ENCODE measurements at regions not wholly inside any gene's neighbourhood (a gene's known extent, or its start where the extent isn't known, plus 50 kb on each side); places are given as distances from the start of the nearest gene placed in this dataset.

DNA sequence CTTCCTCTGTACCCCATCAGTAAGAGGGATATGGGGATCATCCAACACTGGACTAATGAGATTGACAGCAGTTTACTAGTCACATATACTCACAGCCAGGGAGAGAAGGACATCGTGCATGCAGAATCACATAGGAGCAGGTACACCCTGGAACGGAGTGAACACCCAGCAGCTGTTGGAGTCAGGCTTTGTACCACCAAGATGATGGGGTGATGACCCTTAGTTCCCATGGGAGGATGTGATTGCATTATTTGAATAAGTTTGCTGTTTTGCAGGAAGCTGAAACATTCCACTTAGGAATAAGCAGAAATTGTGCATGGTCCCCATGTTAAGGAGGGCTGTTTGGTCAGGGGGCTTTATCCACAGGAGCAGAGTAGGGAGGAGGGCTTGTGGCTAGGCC lies 482.7 kb upstream of the PDZRN3 start (continued):
- TF ChIP-seq EP300 (IDR thresholded peaks at IDR 0.05; ENCODE audit: borderline replicate concordance in 1 of 2, low read depth in 1 of 2, low read length in 1 of 2) (no peak), MXI1 (IDR thresholded peaks at IDR 0.05; ENCODE audit: low read depth, low read length) (no peak)

DNA sequence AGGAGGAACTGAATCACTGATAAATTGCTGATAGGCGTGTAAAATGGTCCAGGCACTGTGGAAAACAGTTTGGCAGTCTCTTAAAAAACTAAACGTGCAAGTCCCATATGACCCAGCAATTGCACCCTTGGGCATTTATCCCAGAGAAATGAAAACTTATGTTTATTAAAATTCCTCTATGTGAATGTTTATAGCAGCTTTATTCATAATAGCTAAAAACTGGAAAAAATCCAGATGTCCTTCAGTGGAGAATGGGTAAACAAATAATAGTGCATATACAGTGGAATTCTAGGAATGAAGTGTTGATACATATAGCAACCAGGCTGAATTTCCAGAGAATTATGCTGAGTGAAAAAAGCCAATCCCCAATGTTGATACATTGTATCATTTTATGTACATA lies 482.2 kb upstream of the PDZRN3 start:
- H4K20me1 ChIP-seq (ENCODE audit: insufficient read depth), result no peaks in the 10 kb centered on the region
- H3K9ac ChIP-seq, result no peak overlapping the region
- H3K4me3 ChIP-seq (ENCODE audit: low read depth in 2 of 2, low read length in 1 of 2), result no peak overlapping the region
- H3K4me1 ChIP-seq (ENCODE audit: control insufficient read depth in 1 of 2, insufficient read depth in 2 of 2, low read depth in 1 of 2, low read length in 1 of 2), result no peaks in the 10 kb centered on the region
- ChIA-PET POLR2A (no interaction called here), CTCF (no interaction called here)
- no peaks in the 10 kb centered on the region for H3K79me2 ChIP-seq (ENCODE audit: insufficient read depth)
- no peaks in the 10 kb centered on the region for H3K9me3 ChIP-seq
- H3K36me3 ChIP-seq (replicated peaks in 1 of 2; ENCODE audit: control insufficient read depth in 1 of 2, insufficient read depth in 2 of 2, low read length in 1 of 2), result no peaks in the 10 kb centered on the region
- WGBS (ENCODE audit: low lambda C conversion rate), result 4% methylated on average over 2 of the region's 2 CpGs
- H3K27ac ChIP-seq (ENCODE audit: low read depth in 2 of 2, low read length in 1 of 2), result no peak overlapping the region
- no peak overlapping the region for H3K4me2 ChIP-seq
- H3K9me2 ChIP-seq, result no peaks in the 10 kb centered on the region
- no peak for TF ChIP-seq EP300 (IDR thresholded peaks at IDR 0.05; ENCODE audit: borderline replicate concordance in 1 of 2, low read depth in 1 of 2, low read length in 1 of 2)
- TF ChIP-seq, protein P1, sequence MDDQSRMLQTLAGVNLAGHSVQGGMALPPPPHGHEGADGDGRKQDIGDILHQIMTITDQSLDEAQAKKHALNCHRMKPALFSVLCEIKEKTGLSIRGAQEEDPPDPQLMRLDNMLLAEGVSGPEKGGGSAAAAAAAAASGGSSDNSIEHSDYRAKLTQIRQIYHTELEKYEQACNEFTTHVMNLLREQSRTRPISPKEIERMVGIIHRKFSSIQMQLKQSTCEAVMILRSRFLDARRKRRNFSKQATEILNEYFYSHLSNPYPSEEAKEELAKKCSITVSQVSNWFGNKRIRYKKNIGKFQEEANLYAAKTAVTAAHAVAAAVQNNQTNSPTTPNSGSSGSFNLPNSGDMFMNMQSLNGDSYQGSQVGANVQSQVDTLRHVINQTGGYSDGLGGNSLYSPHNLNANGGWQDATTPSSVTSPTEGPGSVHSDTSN (IDR thresholded peaks at IDR 0.05), result no peak
- TF ChIP-seq MEF2A (IDR thresholded peaks at IDR 0.05; ENCODE audit: borderline replicate concordance, low read depth), result no peak
- TF ChIP-seq EZH2phosphoT487 (IDR thresholded peaks at IDR 0.05; ENCODE audit: borderline replicate concordance, low read depth), result no peak
- TF ChIP-seq, protein P2, sequence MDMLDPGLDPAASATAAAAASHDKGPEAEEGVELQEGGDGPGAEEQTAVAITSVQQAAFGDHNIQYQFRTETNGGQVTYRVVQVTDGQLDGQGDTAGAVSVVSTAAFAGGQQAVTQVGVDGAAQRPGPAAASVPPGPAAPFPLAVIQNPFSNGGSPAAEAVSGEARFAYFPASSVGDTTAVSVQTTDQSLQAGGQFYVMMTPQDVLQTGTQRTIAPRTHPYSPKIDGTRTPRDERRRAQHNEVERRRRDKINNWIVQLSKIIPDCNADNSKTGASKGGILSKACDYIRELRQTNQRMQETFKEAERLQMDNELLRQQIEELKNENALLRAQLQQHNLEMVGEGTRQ (IDR thresholded peaks at IDR 0.05; ENCODE audit: borderline replicate concordance, low read depth, low read length), result no peak
- TF ChIP-seq, protein P3, sequence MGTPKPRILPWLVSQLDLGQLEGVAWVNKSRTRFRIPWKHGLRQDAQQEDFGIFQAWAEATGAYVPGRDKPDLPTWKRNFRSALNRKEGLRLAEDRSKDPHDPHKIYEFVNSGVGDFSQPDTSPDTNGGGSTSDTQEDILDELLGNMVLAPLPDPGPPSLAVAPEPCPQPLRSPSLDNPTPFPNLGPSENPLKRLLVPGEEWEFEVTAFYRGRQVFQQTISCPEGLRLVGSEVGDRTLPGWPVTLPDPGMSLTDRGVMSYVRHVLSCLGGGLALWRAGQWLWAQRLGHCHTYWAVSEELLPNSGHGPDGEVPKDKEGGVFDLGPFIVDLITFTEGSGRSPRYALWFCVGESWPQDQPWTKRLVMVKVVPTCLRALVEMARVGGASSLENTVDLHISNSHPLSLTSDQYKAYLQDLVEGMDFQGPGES (IDR thresholded peaks at IDR 0.05; ENCODE audit: low read depth, low read length), result no peak
- TF ChIP-seq, protein P4, sequence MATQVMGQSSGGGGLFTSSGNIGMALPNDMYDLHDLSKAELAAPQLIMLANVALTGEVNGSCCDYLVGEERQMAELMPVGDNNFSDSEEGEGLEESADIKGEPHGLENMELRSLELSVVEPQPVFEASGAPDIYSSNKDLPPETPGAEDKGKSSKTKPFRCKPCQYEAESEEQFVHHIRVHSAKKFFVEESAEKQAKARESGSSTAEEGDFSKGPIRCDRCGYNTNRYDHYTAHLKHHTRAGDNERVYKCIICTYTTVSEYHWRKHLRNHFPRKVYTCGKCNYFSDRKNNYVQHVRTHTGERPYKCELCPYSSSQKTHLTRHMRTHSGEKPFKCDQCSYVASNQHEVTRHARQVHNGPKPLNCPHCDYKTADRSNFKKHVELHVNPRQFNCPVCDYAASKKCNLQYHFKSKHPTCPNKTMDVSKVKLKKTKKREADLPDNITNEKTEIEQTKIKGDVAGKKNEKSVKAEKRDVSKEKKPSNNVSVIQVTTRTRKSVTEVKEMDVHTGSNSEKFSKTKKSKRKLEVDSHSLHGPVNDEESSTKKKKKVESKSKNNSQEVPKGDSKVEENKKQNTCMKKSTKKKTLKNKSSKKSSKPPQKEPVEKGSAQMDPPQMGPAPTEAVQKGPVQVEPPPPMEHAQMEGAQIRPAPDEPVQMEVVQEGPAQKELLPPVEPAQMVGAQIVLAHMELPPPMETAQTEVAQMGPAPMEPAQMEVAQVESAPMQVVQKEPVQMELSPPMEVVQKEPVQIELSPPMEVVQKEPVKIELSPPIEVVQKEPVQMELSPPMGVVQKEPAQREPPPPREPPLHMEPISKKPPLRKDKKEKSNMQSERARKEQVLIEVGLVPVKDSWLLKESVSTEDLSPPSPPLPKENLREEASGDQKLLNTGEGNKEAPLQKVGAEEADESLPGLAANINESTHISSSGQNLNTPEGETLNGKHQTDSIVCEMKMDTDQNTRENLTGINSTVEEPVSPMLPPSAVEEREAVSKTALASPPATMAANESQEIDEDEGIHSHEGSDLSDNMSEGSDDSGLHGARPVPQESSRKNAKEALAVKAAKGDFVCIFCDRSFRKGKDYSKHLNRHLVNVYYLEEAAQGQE (IDR thresholded peaks at IDR 0.05; ENCODE audit: low read depth, low read length), result no peak
- no peak for TF ChIP-seq ELF1 (IDR thresholded peaks at IDR 0.05)
- TF ChIP-seq TCF12 (IDR thresholded peaks at IDR 0.05), result no peak
- TF ChIP-seq JUND (IDR thresholded peaks at IDR 0.05), result no peak
- TF ChIP-seq POLR2AphosphoS5 (IDR thresholded peaks at IDR 0.05; ENCODE audit: low read depth, low read length), result no peak
- no peak for TF ChIP-seq RFX5 (IDR thresholded peaks at IDR 0.05; ENCODE audit: low read length)
- TF ChIP-seq NRF1 (IDR thresholded peaks at IDR 0.05; ENCODE audit: low read depth, low read length), result no peak
- TF ChIP-seq FOXM1 (IDR thresholded peaks at IDR 0.05; ENCODE audit: low read depth), result no peak
- H2AFZ ChIP-seq (ENCODE audit: low read depth), result no peak overlapping the region
- DNase-seq, result no peak
- no peaks in the 10 kb centered on the region for H3F3A ChIP-seq (replicated peaks; ENCODE audit: insufficient read depth)
- H3K27me3 ChIP-seq (ENCODE audit: insufficient read depth), result no peaks in the 10 kb centered on the region
